Type B pancreatic cell (in vitro differentiated cells): ENCODE measurements at regions not wholly inside any gene's neighbourhood (a gene's known extent, or its start where the extent isn't known, plus 50 kb on each side); places are given as distances from the start of the nearest gene placed in this dataset.

Source experiments
- DNase-seq: peaks from one replicate; pipeline ENCODE4 v3.0.0; 2021; ENCODE audit warnings: mixed read lengths; ENCODE audit not compliant: unreplicated experiment; ENCODE audit errors: extremely low spot score
- H3K27ac Mint-ChIP-seq: 2 replicates; pipeline ENCODE4 v1.8.0; 2021; ENCODE audit warnings: mild to moderate bottlenecking, mixed read lengths
- H3K27me3 Mint-ChIP-seq: 2 replicates; pipeline ENCODE4 v1.8.0; 2021; ENCODE audit warnings: mixed read lengths
- H3K36me3 Mint-ChIP-seq: 2 replicates; pipeline ENCODE4 v1.8.0; 2021; ENCODE audit warnings: mixed read lengths
- H3K4me1 Mint-ChIP-seq: one replicate; pipeline ENCODE4 v1.8.0; 2021; ENCODE audit warnings: mixed read lengths; ENCODE audit not compliant: unreplicated experiment
- H3K4me3 Mint-ChIP-seq: 2 replicates; pipeline ENCODE4 v1.8.0; 2021; ENCODE audit warnings: mild to moderate bottlenecking, mixed read lengths
- H3K9me3 Mint-ChIP-seq: 2 replicates; pipeline ENCODE4 v1.8.0; 2021; ENCODE audit warnings: mixed read lengths
- TF ChIP-seq, protein P1 (sequence below): fragments of 200-600 bp; sonication (generic); conservative IDR thresholded peaks from 2 replicates; pipeline ENCODE4 v1.5.0; 2021; ENCODE audit warnings: antibody characterized with exemption, mild to moderate bottlenecking

GRCh38 chr6:135743476-135743875 is 108.0 kb upstream of the PDE7B start:
- no peaks in the 10 kb centered on the region for H3K4me1 Mint-ChIP-seq
- no peaks in the 10 kb centered on the region for H3K27me3 Mint-ChIP-seq
- TF ChIP-seq, protein P1, sequence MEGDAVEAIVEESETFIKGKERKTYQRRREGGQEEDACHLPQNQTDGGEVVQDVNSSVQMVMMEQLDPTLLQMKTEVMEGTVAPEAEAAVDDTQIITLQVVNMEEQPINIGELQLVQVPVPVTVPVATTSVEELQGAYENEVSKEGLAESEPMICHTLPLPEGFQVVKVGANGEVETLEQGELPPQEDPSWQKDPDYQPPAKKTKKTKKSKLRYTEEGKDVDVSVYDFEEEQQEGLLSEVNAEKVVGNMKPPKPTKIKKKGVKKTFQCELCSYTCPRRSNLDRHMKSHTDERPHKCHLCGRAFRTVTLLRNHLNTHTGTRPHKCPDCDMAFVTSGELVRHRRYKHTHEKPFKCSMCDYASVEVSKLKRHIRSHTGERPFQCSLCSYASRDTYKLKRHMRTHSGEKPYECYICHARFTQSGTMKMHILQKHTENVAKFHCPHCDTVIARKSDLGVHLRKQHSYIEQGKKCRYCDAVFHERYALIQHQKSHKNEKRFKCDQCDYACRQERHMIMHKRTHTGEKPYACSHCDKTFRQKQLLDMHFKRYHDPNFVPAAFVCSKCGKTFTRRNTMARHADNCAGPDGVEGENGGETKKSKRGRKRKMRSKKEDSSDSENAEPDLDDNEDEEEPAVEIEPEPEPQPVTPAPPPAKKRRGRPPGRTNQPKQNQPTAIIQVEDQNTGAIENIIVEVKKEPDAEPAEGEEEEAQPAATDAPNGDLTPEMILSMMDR, result peak; percentile 53

GRCh38 chr6:135748189-135748588 is 103.3 kb upstream of the PDE7B start:
- Mint-ChIP-seq H3K27me3 (no peaks in the 10 kb centered on the region), H3K4me3 (no peak overlapping the region), H3K9me3 (no peaks in the 10 kb centered on the region), H3K4me1 (no peaks in the 10 kb centered on the region), H3K36me3 (no peaks in the 10 kb centered on the region), H3K27ac (no peak overlapping the region)
- TF ChIP-seq, protein P1, result no peak
- DNase-seq, result no peak

More at GRCh38 chr6:135743476-135743875, 108.0 kb upstream of the PDE7B start:
- no peaks in the 10 kb centered on the region for H3K9me3 Mint-ChIP-seq
- no peak overlapping the region for H3K27ac Mint-ChIP-seq
- DNase-seq, result no peak
- no peaks in the 10 kb centered on the region for H3K36me3 Mint-ChIP-seq
- H3K4me3 Mint-ChIP-seq, result no peak overlapping the region

GRCh38 chr6:135750081-135750480 is 101.4 kb upstream of the PDE7B start:
- no peaks in the 10 kb centered on the region for H3K36me3 Mint-ChIP-seq
- TF ChIP-seq, protein P1, result no peak
- H3K4me1 Mint-ChIP-seq, result peaks cover 7% of the 10 kb centered on the region
- no peaks in the 10 kb centered on the region for H3K27me3 Mint-ChIP-seq
- H3K9me3 Mint-ChIP-seq, result no peaks in the 10 kb centered on the region
- no peak overlapping the region for H3K27ac Mint-ChIP-seq
- DNase-seq, result no peak
- H3K4me3 Mint-ChIP-seq, result no peak overlapping the region

- H3K4me1 Mint-ChIP-seq, result peaks cover 7% of the 10 kb centered on the region
- no peak for DNase-seq
- no peak overlapping the region for H3K27ac Mint-ChIP-seq
- TF ChIP-seq, protein P1, result no peak
- H3K27me3 Mint-ChIP-seq, result no peaks in the 10 kb centered on the region
- no peaks in the 10 kb centered on the region for H3K36me3 Mint-ChIP-seq
- no peaks in the 10 kb centered on the region for H3K9me3 Mint-ChIP-seq
- H3K4me3 Mint-ChIP-seq, result no peak overlapping the region
Observed at GRCh38 chr6:135753196-135753595, 98.3 kb upstream of the PDE7B start.

DNA sequence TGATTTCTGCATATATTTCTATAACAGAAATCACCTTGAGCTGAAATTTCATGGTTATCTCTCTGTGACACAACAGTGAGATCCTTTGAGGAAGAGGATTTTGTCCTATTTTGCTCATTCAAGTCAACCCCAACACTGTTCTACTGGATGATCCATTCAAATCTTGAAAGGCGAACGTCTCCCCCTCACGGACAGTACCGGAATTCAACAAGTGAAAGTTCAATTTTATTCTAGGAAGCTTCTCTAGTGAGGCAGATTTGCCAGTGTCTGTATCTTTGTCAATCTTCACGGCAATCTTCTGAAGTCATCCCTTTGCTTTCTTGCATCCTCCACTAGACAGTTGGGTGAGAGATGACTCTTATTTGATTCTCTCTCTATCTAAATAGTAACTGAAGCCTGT is 91.7 kb upstream of the PDE7B start:
- no peaks in the 10 kb centered on the region for H3K36me3 Mint-ChIP-seq
- H3K9me3 Mint-ChIP-seq, result peaks cover 12% of the 10 kb centered on the region
- H3K4me1 Mint-ChIP-seq, result no peaks in the 10 kb centered on the region
- DNase-seq, result no peak
- H3K27ac Mint-ChIP-seq, result no peak overlapping the region
- no peaks in the 10 kb centered on the region for H3K27me3 Mint-ChIP-seq
- TF ChIP-seq, protein P1, result no peak
- no peak overlapping the region for H3K4me3 Mint-ChIP-seq

- no peak overlapping the region for H3K27ac Mint-ChIP-seq
- no peaks in the 10 kb centered on the region for H3K9me3 Mint-ChIP-seq
- H3K4me3 Mint-ChIP-seq, result no peak overlapping the region
- no peaks in the 10 kb centered on the region for H3K36me3 Mint-ChIP-seq
- no peak for DNase-seq
- H3K4me1 Mint-ChIP-seq, result no peaks in the 10 kb centered on the region
- TF ChIP-seq, protein P1, result no peak
- no peaks in the 10 kb centered on the region for H3K27me3 Mint-ChIP-seq
Observed at GRCh38 chr6:135774006-135774405, 77.5 kb upstream of the PDE7B start.
